ENCODE measurements at regions not wholly inside any gene's neighbourhood (a gene's known extent, or its start where the extent isn't known, plus 50 kb on each side); places are given as distances from the start of the nearest gene placed in this dataset.

DNA sequence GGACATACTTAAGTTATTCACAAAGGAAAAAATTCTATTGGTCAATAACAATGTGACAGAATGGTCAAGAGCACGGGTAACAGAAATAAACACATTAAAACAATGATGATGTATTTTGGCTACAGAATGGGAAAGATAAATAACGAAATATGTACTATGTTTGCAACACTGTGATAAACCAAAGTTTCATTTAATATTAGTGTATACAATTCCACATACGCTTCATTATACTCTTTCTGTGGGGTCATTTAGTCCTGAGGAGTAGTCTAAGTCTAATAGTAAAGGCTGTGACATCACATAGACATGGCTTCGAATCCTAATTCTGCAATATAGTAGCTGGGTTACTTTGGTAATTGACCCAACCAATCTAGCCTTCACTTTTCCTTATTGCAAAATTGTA lies 408.3 kb downstream of the MCTP2 start:
- no peak for DNase-seq (ENCODE audit: low read depth)
- TF ChIP-seq, protein P1, sequence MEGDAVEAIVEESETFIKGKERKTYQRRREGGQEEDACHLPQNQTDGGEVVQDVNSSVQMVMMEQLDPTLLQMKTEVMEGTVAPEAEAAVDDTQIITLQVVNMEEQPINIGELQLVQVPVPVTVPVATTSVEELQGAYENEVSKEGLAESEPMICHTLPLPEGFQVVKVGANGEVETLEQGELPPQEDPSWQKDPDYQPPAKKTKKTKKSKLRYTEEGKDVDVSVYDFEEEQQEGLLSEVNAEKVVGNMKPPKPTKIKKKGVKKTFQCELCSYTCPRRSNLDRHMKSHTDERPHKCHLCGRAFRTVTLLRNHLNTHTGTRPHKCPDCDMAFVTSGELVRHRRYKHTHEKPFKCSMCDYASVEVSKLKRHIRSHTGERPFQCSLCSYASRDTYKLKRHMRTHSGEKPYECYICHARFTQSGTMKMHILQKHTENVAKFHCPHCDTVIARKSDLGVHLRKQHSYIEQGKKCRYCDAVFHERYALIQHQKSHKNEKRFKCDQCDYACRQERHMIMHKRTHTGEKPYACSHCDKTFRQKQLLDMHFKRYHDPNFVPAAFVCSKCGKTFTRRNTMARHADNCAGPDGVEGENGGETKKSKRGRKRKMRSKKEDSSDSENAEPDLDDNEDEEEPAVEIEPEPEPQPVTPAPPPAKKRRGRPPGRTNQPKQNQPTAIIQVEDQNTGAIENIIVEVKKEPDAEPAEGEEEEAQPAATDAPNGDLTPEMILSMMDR (IDR thresholded peaks at IDR 0.05; ENCODE audit: control insufficient read depth, insufficient read depth, low read depth, low read length, missing control alignments): no peak
- H3K4me3 ChIP-seq (ENCODE audit: control insufficient read depth, low read depth, low read length): no peak overlapping the region

DNA sequence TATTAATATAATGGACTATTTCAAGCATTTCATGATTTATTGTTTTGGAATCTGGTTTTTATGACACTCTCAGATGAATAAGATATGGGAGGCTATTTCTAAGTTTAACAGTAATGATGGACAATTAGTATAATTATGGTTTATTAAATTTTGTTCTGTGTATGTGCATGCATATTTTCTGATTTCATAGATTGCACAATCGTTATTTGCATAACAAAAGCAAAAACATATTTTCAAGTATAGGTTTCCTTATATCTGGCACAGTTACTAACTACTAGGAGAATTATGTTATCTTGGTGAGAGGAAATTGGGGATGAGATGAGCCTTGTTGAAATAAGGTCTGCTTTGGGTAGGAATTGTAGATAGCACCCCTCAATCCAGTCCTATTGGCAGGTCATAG lies 413.1 kb downstream of the MCTP2 start:
- DNase-seq (ENCODE audit: low read depth): no peak
- no peak overlapping the region for H3K4me3 ChIP-seq (ENCODE audit: control insufficient read depth, low read depth, low read length)
- TF ChIP-seq, protein P1 (IDR thresholded peaks at IDR 0.05; ENCODE audit: control insufficient read depth, insufficient read depth, low read depth, low read length, missing control alignments): no peak

DNA sequence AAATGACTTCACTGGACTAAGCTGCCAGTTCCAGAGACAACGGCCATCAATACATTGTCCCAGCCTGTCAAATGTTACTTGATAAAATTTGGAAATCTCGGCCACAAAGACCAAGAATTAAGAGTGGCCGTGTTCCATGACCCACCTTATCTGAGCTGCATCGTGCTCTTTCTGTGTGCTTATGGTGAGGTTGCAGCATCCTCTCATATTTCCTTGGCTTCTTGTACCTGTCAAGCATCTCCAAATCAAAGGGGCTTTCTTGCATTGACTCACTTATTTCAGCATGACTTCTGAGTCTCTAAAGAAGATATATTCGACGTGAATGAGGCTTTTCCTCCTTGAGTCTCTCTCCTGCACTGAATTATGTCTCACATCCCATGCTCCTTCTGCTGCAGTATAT lies 421.7 kb downstream of the MCTP2 start:
- H3K4me3 ChIP-seq (ENCODE audit: control insufficient read depth, low read depth, low read length): no peak overlapping the region
- TF ChIP-seq, protein P1 (IDR thresholded peaks at IDR 0.05; ENCODE audit: control insufficient read depth, insufficient read depth, low read depth, low read length, missing control alignments): no peak
- no peak for DNase-seq (ENCODE audit: low read depth)

DNA sequence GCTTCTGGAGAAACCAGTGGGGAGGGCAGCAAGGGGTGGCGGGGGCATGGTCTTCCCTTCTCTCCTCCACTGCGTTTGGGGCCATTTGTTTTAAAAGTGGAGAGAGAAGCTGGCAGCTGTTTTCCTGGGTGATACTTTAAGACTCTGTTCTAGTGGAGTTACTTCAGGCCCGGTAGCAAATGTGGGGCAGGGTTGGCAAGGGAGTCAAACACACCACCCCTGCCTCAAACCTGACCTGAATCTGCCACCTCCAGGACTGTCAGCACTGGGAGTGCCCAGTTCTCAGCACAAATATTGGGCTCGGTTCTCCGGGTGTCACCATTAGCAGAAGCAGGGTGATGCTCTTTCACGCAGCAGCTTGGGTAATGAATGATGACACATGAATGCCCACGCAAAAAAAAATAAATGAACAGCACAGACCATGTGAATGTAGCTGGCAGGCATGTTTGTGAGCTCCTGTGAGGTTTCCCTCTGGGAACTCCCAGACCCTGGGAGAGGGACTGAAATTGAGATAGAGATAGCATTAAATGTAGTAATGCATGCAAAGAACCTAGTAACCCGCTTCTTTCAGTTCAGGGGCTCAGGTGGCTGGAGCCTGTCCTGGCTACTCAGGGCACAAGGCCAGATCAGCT lies 424.0 kb downstream of the MCTP2 start:
- no peak for DNase-seq (ENCODE audit: low read depth)
- no peak overlapping the region for H3K4me3 ChIP-seq (ENCODE audit: control insufficient read depth, low read depth, low read length)
- TF ChIP-seq, protein P1 (IDR thresholded peaks at IDR 0.05; ENCODE audit: control insufficient read depth, insufficient read depth, low read depth, low read length, missing control alignments): no peak

- H3K4me3 ChIP-seq (ENCODE audit: control insufficient read depth, low read depth, low read length): no peak overlapping the region
- TF ChIP-seq, protein P1 (IDR thresholded peaks at IDR 0.05; ENCODE audit: control insufficient read depth, insufficient read depth, low read depth, low read length, missing control alignments): no peak
- no peak for DNase-seq (ENCODE audit: low read depth)
Measured at GRCh38 chr15:94665676-94666441, 434.5 kb downstream of the MCTP2 start.

GRCh38 chr15:94666553-94666952 lies 435.2 kb downstream of the MCTP2 start:
- H3K4me3 ChIP-seq (ENCODE audit: control insufficient read depth, low read depth, low read length): no peak overlapping the region
- no peak for DNase-seq (ENCODE audit: low read depth)
- TF ChIP-seq, protein P1 (IDR thresholded peaks at IDR 0.05; ENCODE audit: control insufficient read depth, insufficient read depth, low read depth, low read length, missing control alignments): no peak

Measured in AG09309 (cell line).